H4 (cell line): ENCODE measurements at regions not wholly inside any gene's neighbourhood (a gene's known extent, or its start where the extent isn't known, plus 50 kb on each side); places are given as distances from the start of the nearest gene placed in this dataset.
"Not testable (repeated sequence)": the region's sequence is repeated elsewhere in the genome, so short reads cannot be mapped to it uniquely, and the experiment has no call there.

Source experiments
- DNase-seq: peaks from one replicate; pipeline ENCODE4 v3.0.0-alpha.2; 2015; ENCODE audit warnings: low spot score

GRCh38 chr14:105659935-105660527 lies 133.6 kb downstream of the TMEM121 start:
- DNase-seq = no peak

DNA sequence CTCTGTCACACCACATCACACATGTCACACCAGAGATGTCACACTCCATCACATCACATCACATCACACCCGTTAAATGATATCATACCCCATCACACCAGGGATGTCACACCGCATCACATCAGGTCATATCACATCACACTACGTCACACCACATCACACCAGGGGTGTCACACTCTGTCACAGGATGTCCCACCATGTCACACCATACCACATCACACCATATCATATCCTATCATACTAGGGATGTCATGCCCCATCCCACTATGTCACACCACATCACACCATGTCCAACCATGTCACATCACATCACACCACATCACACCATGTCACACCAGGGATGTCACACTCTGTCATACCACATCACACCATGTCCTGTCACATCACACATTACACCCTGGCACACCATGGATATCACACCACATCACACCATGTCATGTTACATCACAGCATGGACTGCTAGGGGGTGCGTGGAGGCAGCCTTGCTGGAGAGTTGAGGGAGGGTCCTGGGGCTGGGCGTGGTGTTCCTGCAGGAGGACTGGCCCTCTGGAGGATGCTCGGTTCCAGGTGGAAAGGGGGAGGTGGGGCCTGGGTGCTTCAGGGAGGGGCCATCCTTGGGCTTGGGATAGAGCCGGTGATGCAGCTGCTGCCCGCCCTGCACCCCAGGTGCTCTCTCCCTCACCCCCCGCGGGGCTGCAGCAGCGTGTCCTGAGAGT lies 134.6 kb downstream of the TMEM121 start:
- DNase-seq = no peak

GRCh38 chr14:105662043-105662442 lies 135.7 kb downstream of the TMEM121 start:
- DNase-seq = not testable (repeated sequence)

DNA sequence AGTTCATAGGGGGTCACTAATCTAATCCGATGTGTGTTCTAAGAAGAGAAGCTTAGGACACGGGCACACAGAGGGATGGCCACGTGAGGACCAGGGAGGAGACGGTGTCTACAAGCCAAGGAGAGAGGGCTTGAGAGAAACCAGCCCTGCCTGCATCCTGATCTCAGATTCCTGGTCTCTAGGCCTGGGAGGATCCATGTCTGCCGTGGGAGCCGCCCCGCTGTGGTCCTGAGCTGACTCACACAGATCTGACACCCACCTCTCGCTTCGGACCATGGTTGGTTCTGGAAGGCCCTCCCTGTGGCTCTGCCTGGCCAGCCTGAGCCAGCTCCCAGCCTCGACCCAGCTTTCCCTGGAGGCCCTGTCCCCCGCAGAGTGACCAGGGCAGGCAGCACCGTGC lies 136.2 kb downstream of the TMEM121 start:
- not testable (repeated sequence) for DNase-seq

- not testable (repeated sequence) for DNase-seq
Measured at GRCh38 chr14:105663323-105663722, 136.9 kb downstream of the TMEM121 start.

DNA sequence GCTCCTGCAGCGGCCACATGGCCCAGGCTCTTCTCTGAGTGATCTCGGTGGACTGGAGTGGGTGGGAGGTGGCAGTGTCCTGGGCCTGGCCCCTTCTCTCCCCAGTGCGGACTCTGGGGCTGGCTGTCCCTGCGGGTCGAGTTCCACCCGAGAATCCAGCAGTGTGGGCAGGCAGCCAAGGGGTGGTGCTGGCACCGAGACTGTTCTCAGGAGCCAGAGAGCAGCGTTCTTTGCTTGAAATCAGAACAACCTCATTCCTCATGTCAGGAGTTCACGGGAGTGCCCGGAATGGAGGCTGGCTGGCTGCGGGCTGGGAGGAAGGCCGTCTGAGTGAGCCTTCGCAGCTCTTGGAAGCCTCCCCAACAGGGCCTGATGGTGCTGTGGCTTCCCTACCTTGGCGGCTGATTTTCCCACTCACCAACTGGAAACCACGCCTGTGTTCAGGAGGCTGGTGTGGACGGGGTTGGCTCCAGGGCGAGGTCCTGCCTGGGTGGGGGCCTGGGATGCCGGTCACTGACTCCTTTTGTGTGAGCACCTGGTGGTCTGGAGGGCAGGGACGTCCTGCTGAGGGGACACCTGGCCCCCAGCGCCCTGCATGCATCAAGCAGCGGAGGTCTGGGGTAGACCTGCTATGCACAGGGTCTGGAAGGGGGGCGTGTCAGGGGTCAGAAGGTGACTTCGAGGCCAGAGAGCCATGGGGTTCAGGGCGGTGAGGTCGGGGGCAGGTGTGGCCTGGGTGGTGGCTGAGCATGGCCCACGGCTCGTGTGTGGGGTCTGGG lies 137.6 kb downstream of the TMEM121 start:
- DNase-seq = not testable (repeated sequence)

DNA sequence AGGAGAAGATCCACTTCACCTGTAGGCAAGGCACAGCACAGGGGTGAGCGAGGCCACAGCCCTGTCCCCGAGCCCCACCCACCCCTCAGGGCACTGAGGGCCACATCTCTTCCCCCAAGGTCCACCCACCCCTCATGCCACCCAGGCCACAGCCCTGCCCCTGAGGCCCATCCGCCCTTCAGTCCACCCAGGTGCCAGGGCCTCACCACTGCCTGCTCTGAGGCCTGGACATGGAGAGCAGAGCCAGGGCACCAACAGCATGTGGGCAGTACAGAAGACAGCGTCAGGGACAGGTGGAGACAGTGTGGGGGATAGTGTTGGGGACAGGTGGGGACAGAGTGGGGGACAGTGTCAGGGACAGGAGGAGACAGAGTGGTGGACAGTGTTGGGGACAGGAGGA lies 138.3 kb downstream of the TMEM121 start:
- no peak for DNase-seq

- DNase-seq = no peak
Measured at GRCh38 chr14:105665247-105665950, 139.0 kb downstream of the TMEM121 start.

- DNase-seq = no peak
Measured at GRCh38 chr14:105665951-105666277, 139.5 kb downstream of the TMEM121 start.

DNA sequence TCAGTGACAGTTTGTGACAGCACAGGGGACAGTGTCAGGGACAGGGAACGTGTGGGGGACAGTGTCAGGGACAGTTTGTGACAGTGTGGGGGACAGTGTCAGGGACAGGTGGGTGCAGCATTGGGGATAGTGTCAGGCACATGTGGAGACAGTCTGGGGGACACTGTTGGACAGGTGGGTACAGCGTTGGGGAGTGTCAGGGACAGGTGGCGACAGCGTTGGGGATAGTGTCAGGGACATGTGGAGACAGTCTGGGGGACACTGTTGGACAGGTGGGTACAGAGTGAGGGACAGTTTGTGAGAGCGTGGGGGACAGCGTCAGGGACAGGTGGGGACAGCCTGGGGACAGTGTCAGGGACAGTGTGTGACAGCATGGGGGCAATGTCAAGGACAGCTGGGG lies 140.0 kb downstream of the TMEM121 start:
- no peak for DNase-seq

GRCh38 chr14:105666991-105667662 lies 140.7 kb downstream of the TMEM121 start:
- not testable (repeated sequence) for DNase-seq

DNA sequence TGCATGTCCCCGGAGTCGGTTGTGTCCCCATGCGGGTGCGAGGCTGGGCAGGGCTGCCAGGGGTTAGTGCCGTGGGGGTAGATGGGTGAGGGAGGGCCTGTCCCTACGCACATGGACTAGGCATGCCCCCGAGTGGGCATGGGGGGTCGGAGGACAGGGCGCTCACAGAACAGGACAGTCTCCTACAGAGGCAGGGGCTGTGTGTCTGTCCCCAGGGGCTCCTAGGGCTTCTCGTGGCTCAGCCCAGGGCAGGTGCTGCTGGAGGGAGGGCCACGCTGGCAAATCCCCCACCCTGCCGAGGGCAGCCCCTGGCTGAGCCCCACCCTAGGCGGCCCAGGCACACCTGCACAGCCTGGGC lies 141.3 kb downstream of the TMEM121 start:
- not testable (repeated sequence) for DNase-seq

DNA sequence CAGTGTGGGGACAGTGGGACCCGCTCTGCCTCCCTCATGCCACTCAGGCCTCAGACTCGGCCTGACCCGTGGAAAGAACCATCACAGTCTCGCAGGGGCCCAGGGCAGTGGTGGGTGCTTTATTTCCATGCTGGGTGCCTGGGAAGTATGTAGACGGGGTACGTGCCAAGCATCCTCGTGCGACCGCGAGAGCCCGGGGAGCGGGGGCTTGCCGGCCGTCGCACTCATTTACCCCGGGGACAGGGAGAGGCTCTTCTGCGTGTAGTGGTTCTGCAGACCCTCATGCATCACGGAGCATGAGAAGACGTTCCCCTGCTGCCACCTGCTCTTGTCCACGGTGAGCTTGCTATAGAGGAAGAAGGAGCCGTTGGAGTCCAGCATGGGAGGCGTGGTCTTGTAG lies 141.6 kb downstream of the TMEM121 start:
- not testable (repeated sequence) for DNase-seq

DNA sequence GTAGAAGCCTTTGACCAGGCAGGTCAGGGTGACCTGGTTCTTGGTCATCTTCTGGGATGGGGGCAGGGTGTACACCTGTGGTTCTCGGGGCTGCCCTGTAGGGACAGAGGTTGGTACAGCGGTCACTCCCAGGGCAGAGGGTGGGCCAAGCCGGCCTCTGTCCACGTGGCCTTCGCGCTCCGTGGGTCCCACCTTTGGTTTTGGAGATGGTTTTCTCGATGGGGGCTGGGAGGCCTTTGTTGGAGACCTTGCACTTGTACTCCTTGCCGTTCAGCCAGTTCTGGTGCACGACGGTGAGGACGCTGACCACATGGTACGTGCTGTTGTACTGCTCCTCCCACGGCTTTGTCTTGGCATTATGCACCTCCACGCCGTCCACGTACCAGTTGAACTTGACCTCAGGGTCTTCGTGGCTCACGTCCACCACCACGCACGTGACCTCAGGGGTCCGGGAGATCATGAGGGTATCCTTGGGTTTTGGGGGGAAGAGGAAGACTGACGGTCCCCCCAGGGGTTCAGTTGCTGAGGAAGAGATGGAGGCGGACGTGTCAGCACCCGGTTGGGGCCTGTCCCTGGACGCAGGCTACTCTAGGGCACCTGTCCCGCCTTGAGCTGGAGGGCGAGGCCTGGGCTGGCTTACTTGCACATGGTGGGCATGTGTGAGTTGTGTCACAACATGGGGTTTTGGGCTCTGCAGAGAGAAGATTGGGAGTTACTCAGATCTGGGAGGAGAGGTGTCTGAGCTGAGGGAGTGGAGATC lies 142.3 kb downstream of the TMEM121 start:
- DNase-seq = not testable (repeated sequence)

DNA sequence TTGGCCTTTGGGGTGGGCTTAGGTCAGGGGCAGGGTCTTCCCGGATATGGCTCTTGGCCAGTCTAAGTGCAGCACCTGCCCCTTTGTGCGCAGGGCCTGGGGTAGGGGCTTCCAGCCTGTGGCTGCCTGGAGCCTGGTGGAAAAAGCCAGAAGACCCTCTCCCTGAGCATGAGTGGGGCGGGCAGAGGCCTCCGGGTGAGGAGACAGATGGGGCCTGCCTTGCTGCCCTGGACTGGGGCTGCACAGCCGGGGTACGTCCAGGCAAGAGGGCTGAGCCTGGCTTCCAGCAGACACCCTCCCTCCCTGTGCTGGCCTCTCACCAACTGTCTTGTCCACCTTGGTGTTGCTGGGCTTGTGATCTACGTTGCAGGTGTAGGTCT lies 142.8 kb downstream of the TMEM121 start:
- not testable (repeated sequence) for DNase-seq

DNA sequence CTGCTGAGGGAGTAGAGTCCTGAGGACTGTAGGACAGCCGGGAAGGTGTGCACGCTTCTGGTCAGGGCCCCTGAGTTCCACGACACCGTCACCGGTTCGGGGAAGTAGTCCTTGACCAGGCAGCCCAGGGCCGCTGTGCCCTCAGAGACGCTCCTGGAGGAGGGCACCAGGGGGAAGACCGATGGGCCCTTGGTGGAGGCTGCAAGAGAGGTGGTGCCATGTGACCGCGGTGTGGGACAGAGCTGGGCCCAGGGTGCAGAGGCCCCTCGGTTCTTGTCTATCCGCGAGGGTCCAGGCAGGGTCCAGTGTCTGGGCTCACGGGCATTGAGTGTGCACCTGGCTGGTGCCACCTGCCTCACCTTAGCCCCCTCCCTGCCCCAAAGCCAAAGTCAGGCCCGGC lies 143.3 kb downstream of the TMEM121 start:
- DNase-seq = not testable (repeated sequence)

DNA sequence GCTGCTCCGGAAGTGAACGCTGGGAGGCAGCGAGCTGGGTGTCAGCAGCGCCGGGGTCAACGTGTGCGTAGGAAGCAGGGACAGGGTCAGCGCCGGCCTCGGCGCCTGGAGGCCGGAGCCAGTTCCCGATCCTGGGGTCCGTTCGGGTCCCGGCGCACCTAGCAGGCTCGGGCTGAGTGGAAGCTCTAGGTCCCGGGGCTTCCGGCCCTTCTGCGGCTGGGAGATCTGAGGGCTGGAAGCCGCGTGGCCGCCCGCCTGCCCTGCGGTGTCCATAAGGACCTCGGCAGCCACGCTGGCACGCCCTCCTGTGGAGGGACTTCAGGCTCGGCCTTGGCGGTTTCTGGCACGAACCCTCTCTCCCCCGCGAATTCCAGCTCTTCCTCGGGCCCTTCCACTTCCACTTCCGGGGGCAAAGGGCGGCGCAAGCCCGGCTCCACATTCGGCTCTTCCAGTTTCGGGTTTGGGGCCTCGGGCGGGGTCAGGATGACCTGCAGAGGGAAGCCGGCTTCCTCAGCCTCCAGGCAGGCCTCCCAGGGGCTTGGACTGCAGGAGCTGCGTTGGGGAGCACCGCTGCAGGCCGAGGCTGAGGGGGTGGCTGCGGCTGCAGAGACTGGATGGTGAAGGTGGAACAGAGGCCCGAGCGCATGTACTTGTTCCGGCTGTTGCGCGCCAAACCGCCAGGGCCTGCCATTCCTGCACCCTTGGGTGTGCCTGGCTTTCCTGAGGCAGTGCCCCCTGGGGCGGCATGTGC lies 146.2 kb downstream of the TMEM121 start:
- not testable (repeated sequence) for DNase-seq

- DNase-seq = not testable (repeated sequence)
Measured at GRCh38 chr14:105675433-105675832, 149.1 kb downstream of the TMEM121 start.

DNA sequence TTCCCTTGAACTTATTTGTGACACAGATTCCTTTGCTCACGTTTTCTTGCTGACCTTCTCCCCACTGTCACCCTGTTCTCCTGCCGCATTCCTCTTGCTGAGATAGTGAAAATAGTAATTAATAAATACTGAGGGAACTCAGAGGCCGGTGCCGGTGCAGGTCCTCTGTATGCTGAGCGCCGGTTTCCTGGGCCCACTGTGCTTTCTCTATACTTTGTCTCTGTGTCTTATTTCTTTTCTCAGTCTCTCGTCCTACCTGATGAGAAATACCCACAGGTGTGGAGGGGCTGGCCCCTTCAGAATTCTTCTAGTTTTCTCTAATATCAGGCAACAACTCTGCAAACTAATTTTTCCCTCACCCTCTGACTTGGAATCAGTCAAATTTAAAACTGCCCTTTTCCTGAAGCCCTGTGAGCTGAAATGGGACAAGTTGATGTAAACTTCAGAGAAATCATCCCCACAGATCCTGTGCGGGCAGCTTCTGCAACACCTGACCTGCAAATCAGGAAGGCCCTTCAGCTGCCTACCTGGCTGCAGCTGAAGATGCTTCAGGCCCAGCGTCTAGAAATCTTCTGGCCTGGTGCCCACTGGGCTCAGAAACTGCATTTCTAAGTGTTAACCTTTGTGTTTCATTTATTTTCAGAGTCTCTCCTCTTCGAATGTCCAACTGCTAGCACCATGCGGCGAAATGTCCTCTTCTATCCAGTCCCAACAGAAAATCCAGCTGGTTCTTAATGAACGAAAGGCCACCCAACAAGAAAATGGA lies 149.7 kb downstream of the TMEM121 start:
- not testable (repeated sequence) for DNase-seq

DNA sequence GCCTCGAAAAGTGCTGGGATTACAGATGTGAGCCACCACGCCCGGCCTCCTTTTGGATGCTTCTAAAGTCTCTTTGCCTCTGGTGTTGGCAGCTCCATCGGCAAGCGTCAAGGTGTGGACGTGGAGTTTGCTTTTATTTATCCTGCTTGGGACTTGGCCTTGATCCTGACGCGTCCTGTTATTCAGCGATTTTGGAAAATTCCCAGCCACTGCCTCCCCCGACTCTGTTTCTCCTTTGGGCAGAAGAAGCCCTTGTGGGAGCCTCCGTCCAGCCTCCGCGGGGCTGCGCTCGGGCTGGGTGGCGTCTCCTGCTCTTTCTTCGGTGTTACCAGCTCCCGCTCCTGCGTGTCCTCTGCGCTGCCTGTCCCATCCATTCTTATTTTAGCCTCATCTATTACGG lies 151.7 kb downstream of the TMEM121 start:
- not testable (repeated sequence) for DNase-seq
